SKM-1 treated with dmso at 0.1 percent for 144 hours (cell line): ENCODE measurements at regions not wholly inside any gene's neighbourhood (a gene's known extent, or its start where the extent isn't known, plus 50 kb on each side); places are given as distances from the start of the nearest gene placed in this dataset.
A peak's percentile ranks its signal among the peaks of the same experiment; 100 is the strongest.

Experiments used
- DNase-seq: peaks from one replicate; lab custom pipeline; 2025; ENCODE audit not compliant: unreplicated experiment; lab: John Stamatoyannopoulos, UW

- no peak for DNase-seq
These were observed 254.5 kb upstream of the SOX2 start for GRCh38 chr3:181457190-181457589.

DNA sequence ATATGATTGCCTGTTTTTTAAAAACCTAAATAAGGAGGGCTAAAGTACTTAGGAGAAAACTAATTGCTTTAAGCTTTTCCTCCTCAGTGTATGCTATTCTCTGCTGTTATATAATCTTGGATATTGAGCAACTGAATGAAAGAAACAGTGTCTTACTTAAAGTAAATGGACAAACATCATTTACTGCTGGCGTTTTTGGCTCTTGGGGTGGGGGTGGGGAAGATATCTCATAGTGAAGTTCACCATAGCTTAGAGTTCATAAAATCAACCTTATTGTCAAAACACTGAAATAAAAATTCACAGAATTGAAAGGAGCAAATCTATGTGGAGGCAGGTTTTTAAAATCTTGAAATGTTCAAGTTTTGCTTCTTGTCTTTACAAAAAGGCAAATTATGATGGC lies 256.4 kb upstream of the SOX2 start:
- no peak for DNase-seq

- DNase-seq, result no peak
These were observed 257.2 kb upstream of the SOX2 start for GRCh38 chr3:181454451-181455027.

DNA sequence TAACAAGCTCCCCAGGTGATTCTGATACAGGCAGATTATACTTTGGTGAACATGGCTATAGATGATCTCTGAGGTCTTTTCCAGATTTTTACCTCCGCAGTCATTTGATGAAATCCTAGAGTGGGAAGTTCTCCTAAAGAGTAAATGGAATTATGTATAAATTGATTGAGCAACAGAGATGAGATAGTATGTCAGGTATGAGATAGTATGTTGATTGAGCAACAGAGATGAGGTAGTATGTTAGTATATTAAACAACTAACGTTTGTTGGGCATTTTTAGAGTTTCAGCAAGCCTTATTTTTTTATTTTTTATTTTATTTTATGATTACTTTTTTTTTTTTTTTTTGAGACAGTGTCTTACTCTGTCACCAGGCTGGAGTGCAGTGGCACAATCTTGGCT lies 265.0 kb upstream of the SOX2 start:
- DNase-seq, result no peak

- DNase-seq, result no peak
These were observed 269.7 kb upstream of the SOX2 start for GRCh38 chr3:181442066-181442465.

- DNase-seq, result no peak
These were observed 278.7 kb upstream of the SOX2 start for GRCh38 chr3:181432992-181433391.

DNA sequence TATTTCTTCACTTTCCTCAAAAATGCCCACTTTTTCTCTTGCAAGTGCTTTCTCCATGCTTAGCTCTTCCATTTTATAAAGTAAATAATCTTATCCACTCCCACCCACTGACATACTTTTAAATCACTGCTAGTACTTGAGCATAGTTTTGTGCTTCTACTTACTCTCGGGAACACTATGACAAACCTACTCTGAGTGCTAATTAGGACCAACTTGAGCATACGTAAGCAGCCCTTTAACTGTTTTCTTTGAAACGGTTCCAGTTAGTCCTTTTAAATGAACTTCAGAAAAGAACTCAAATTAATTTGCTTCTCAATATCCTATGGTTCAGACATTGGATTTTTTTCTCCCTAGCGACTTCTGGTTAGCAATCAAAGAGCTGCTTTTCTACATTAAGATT lies 280.0 kb upstream of the SOX2 start:
- DNase-seq, result no peak

GRCh38 chr3:181425074-181425473 lies 286.7 kb upstream of the SOX2 start:
- no peak for DNase-seq

DNA sequence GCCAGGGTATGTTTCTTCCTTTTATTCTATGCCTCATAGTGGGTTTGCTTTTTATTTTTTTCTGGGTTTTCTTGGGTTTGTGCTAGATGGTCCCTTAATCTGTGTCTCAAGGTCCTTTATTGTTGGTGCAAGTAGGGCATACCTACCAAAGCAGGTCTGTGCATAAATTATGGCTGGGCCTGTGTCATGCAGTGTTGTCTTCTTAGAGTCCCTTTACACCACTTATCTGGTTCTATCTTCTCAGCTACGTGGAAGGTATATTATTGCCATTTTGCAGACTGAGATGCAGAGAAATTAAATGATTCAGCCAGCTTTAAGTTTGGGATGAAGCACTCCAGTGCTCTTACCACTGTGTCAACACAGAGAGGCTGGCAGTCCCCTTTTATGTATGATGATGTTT lies 293.5 kb upstream of the SOX2 start:
- no peak for DNase-seq

DNA sequence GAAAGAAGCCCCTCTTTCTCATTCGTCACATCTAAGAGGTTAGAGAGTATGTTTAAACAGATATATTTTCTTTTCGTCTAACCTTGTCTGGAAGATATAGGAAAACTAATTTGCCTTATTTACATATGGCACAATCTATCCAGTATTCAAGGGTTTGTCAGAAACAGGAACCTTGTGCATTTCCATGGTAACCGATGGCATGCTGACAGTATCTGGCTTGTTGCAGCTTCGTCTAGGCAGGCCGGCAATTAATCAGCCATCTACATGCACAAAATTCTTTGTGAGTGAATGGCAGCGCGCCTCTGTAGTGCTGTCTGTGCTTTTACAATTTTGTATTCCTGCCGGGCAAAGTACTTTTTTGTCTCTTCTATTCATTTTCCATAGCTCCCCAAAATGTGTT lies 294.0 kb upstream of the SOX2 start:
- DNase-seq, result peak; percentile 4

- DNase-seq, result no peak
These were observed 300.9 kb upstream of the SOX2 start for GRCh38 chr3:181410870-181411269.

- DNase-seq, result no peak
These were observed 307.7 kb upstream of the SOX2 start for GRCh38 chr3:181403876-181404660.

GRCh38 chr3:181402347-181402746 lies 309.4 kb upstream of the SOX2 start:
- DNase-seq, result no peak

DNA sequence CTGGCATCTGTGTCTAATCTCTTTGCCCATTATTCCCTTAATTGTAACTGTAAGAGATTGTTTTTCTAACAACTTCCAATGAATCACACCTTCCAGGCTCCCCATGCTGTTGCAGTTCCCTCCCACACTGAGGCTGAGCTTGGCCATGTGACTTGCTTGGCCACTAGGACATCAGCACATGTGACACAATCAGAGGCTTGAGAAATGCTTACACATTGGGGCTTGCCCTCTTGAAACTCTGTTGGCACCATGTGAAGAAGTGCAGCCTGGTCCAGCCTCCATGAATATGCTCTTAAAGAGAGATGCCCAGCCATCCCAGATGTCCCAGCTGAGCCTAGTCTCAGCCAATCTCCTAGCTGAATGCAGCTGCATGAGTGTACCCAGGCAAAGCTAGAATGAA lies 326.8 kb upstream of the SOX2 start:
- DNase-seq, result peak; percentile 9

DNA sequence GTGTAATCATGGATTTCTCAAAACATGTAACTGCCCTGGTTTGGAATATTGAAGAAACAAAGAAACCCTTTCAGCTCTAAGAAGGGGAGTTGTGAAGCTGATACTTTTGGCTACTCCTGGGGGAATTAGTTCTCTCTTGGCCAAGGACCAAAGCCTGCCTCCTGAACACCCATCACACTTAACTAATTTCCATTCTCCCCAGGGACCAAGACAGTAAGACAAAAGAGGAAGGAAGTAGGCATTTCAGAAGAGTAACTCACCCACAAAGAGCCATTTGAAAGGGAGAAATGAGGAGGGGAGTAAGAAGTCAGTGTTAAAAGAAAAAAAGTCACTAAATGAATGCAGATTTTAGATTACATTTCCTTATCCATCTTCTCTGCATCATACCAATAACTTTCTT lies 328.0 kb upstream of the SOX2 start:
- DNase-seq, result peak; percentile 77

GRCh38 chr3:181383201-181383600 lies 328.5 kb upstream of the SOX2 start:
- no peak for DNase-seq

DNA sequence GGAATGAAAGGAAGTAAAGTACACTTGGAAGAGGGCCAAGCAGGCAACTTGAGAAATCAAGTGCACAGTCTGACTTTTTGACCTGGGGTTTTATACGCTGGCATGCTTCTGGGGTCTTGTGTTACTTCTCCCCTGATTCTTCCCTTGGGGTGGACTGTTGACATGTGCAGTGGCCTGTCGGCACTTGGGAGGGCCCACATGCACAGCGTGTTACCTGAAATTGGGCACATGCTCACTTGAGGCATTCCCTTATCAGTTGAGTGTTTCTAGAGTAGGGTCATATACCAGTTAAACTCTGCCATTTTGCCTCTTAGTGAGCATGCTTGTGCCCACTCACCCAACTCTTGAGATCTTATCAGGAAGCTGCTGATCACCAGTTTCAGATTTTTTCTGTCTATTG lies 329.1 kb upstream of the SOX2 start:
- no peak for DNase-seq

DNA sequence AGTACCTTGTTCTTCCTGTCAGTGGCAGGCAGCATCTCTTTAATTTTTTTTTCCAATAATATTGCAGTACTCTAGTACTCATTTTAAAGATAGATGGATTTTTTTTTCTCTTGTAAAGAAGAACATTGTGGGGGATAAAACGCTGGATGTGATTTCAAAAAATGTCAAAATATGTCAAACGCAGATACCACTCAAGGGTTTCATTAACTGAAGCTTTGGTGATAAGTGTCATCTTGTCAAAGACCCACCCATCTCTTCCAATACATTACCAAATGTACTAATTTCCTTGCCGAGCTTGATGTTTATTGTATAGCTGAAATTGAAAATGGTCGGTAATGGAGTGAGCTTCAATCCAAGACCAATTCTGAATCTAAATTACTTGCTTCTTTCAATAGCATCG lies 332.4 kb upstream of the SOX2 start:
- no peak for DNase-seq

GRCh38 chr3:181369637-181370036 lies 342.1 kb upstream of the SOX2 start:
- no peak for DNase-seq

DNA sequence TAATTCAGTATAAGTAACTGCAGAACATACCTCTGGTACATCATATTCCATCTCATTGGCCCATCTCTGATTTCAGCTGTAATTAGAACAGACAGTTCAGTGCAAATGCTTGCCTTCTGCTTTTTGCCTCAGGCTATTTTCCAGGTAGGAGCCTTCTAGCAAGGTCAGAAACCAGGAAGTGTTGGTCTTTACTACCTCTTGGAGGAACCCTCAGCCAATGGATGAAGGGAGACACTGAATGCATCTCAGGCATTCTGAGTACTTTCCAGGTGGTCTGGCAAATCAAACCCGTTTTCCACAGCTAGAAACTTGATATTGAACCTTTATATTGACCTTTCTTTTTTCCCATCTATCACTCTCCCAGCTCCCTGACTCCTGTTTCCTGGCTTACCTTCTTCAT lies 348.5 kb upstream of the SOX2 start:
- no peak for DNase-seq

GRCh38 chr3:181362378-181362777 lies 349.3 kb upstream of the SOX2 start:
- DNase-seq, result no peak

DNA sequence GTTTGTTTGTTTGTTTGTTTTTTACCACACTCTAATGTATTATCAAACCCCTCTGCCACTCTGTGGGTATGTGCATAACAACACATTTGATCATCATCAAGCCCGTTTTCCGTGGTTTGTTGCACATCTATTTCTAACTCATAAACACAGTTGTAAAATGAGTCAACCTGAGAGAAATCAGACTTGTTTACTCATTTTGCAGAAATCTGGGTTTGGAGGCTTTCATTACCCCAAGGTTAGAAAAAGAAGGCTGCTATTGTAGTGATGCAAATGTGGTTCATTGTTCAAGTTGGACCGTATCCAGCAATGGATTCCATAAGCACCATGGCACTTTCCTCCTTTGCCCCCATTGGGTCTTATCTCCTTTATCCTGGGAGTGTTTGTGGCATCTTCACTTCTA lies 353.2 kb upstream of the SOX2 start:
- no peak for DNase-seq

DNA sequence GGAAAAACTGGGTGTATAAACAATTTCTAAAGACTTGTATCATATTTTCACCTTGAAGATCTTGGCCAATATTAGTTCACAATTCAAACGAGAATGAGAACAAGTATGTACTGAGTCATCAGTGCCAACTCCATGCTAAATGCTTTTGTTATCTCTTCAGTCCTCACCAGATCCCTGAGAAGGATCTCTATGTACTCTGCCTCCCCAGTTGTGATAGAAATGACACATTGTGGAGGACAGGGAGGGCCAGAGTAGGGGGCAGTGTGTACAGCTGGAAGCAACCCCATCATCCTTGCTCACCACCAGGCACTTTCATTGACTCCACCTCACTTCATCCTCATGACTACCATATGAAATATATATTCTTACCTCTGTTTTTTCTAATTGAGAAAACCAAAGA lies 353.7 kb upstream of the SOX2 start:
- no peak for DNase-seq
